ENCODE measurements at regions not wholly inside any gene's neighbourhood (a gene's known extent, or its start where the extent isn't known, plus 50 kb on each side); places are given as distances from the start of the nearest gene placed in this dataset.

DNA sequence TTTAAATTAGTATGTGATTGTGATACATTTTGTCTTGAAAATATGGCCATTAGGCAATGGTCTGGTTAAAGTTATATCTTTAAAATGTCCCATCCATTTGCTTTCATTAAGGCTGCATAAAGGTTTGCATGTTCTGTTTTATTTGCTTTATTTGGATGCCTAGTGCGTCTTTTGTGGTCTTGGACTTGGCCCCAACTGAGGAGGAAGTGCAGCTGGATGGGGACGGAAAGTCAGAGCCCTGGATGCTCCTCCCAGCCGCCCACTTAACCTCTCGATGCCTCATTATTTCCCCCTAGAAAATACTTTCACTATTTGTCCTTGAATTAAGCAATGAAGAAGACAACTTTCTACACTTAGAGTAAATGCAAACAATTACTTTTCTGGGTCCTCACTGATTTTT, 898.2 kb downstream of the MCTP2 start:
- Histone ChIP-seq H3K4me3 (ENCODE audit: low read depth, low read length, poor library complexity, severe bottlenecking) (no peak overlapping the region), H3K9me2 (ENCODE audit: low read depth, low read length) (no peaks in the 10 kb centered on the region), H4K20me1 (ENCODE audit: insufficient read depth, low read length) (no peaks in the 10 kb centered on the region), H3K9ac (ENCODE audit: low read length) (no peak overlapping the region), H3K4me2 (ENCODE audit: low read length) (no peak overlapping the region), H3K79me2 (ENCODE audit: insufficient read depth, low read length) (no peaks in the 10 kb centered on the region), H3K27me3 (ENCODE audit: insufficient read depth, low read length) (no peaks in the 10 kb centered on the region), H3K9me3 (ENCODE audit: low read length) (no peaks in the 10 kb centered on the region), H3K4me1 (ENCODE audit: insufficient read depth, low read length, severe bottlenecking) (no peaks in the 10 kb centered on the region), H3K36me3 (ENCODE audit: insufficient read depth, low read length) (no peaks in the 10 kb centered on the region), H2AFZ (ENCODE audit: low read length) (no peak overlapping the region), H3K27ac (ENCODE audit: low read depth, low read length, poor library complexity, severe bottlenecking) (no peak overlapping the region), H3F3A (ENCODE audit: insufficient read depth, low read length) (no peaks in the 10 kb centered on the region)
- TF ChIP-seq, protein P1, sequence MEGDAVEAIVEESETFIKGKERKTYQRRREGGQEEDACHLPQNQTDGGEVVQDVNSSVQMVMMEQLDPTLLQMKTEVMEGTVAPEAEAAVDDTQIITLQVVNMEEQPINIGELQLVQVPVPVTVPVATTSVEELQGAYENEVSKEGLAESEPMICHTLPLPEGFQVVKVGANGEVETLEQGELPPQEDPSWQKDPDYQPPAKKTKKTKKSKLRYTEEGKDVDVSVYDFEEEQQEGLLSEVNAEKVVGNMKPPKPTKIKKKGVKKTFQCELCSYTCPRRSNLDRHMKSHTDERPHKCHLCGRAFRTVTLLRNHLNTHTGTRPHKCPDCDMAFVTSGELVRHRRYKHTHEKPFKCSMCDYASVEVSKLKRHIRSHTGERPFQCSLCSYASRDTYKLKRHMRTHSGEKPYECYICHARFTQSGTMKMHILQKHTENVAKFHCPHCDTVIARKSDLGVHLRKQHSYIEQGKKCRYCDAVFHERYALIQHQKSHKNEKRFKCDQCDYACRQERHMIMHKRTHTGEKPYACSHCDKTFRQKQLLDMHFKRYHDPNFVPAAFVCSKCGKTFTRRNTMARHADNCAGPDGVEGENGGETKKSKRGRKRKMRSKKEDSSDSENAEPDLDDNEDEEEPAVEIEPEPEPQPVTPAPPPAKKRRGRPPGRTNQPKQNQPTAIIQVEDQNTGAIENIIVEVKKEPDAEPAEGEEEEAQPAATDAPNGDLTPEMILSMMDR (IDR thresholded peaks at IDR 0.05; ENCODE audit: low read length), result no peak
- TF ChIP-seq EZH2 (IDR thresholded peaks at IDR 0.05; ENCODE audit: borderline replicate concordance, low read length), result no peak

DNA sequence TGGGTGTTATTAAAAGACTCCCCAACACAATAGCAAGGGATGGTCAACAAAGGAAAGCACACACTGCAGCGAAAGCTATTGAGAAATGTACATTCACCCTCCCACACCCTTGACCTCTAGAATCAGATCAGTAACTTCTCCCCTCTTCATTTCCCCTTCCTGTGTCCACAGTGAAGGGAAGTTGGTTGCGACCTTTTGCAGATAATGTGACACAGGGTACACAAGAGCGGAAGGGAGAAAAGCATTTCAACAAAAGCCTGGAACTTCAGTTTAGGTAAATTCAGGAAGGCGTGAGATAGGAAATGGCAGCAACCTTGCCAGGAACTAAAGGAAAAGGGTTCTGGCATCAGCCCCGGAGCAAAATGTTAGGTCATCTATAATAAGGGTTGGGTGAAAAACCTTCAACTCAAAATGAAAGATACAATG, 899.8 kb downstream of the MCTP2 start:
- H2AFZ ChIP-seq (ENCODE audit: low read length), result no peak overlapping the region
- no peaks in the 10 kb centered on the region for H3F3A ChIP-seq (ENCODE audit: insufficient read depth, low read length)
- H4K20me1 ChIP-seq (ENCODE audit: insufficient read depth, low read length), result no peaks in the 10 kb centered on the region
- no peaks in the 10 kb centered on the region for H3K9me3 ChIP-seq (ENCODE audit: low read length)
- no peaks in the 10 kb centered on the region for H3K27me3 ChIP-seq (ENCODE audit: insufficient read depth, low read length)
- TF ChIP-seq, protein P1 (IDR thresholded peaks at IDR 0.05; ENCODE audit: low read length), result no peak
- TF ChIP-seq EZH2 (IDR thresholded peaks at IDR 0.05; ENCODE audit: borderline replicate concordance, low read length), result no peak
- no peaks in the 10 kb centered on the region for H3K79me2 ChIP-seq (ENCODE audit: insufficient read depth, low read length)
- no peaks in the 10 kb centered on the region for H3K36me3 ChIP-seq (ENCODE audit: insufficient read depth, low read length)
- H3K4me1 ChIP-seq (ENCODE audit: insufficient read depth, low read length, severe bottlenecking), result no peaks in the 10 kb centered on the region
- H3K9me2 ChIP-seq (ENCODE audit: low read depth, low read length), result no peaks in the 10 kb centered on the region
- no peak overlapping the region for H3K4me3 ChIP-seq (ENCODE audit: low read depth, low read length, poor library complexity, severe bottlenecking)
- no peak overlapping the region for H3K4me2 ChIP-seq (ENCODE audit: low read length)
- H3K27ac ChIP-seq (ENCODE audit: low read depth, low read length, poor library complexity, severe bottlenecking), result no peak overlapping the region
- no peak overlapping the region for H3K9ac ChIP-seq (ENCODE audit: low read length)

DNA sequence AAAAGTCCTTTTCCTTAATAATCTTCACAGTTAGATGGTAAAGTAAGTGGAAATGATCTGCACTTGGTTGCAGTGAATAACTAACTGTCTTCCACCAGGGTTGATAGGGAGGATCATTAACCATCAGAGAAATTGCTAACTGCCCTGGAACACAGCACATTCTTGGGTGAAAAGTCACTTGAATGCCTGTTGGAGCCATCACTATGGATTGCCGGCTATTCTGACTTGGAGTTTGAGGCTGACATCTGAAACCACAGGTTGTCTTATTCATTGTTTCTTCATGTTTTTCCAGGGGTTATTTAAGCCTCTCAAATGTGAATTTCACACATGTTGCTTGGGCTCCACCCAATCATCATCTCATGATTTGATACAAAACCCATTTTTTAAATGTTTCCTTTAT, 901.4 kb downstream of the MCTP2 start:
- Histone ChIP-seq H3K27ac (ENCODE audit: low read depth, low read length, poor library complexity, severe bottlenecking) (no peak overlapping the region), H3K4me3 (ENCODE audit: low read depth, low read length, poor library complexity, severe bottlenecking) (no peak overlapping the region), H3K9me2 (ENCODE audit: low read depth, low read length) (no peaks in the 10 kb centered on the region), H3K36me3 (ENCODE audit: insufficient read depth, low read length) (no peaks in the 10 kb centered on the region), H2AFZ (ENCODE audit: low read length) (no peak overlapping the region), H3K4me1 (ENCODE audit: insufficient read depth, low read length, severe bottlenecking) (no peaks in the 10 kb centered on the region), H3K27me3 (ENCODE audit: insufficient read depth, low read length) (no peaks in the 10 kb centered on the region), H3K9ac (ENCODE audit: low read length) (no peak overlapping the region), H3K79me2 (ENCODE audit: insufficient read depth, low read length) (no peaks in the 10 kb centered on the region), H3K9me3 (ENCODE audit: low read length) (no peaks in the 10 kb centered on the region), H3K4me2 (ENCODE audit: low read length) (no peak overlapping the region), H4K20me1 (ENCODE audit: insufficient read depth, low read length) (no peaks in the 10 kb centered on the region), H3F3A (ENCODE audit: insufficient read depth, low read length) (no peaks in the 10 kb centered on the region)
- TF ChIP-seq EZH2 (IDR thresholded peaks at IDR 0.05; ENCODE audit: borderline replicate concordance, low read length), result no peak
- TF ChIP-seq, protein P1 (IDR thresholded peaks at IDR 0.05; ENCODE audit: low read length), result no peak
